COLO668 (cell line): ENCODE measurements at regions not wholly inside any gene's neighbourhood (a gene's known extent, or its start where the extent isn't known, plus 50 kb on each side); places are given as distances from the start of the nearest gene placed in this dataset.

Experiments used
- DNase-seq: peaks from one replicate; lab custom pipeline; 2025; ENCODE audit not compliant: unreplicated experiment; lab: John Stamatoyannopoulos, UW

GRCh38 chr4:59979061-59979460, 1221.1 kb upstream of the ADGRL3 start:
- no peak for DNase-seq

- no peak for DNase-seq
These were observed 1216.3 kb upstream of the ADGRL3 start for GRCh38 chr4:59983852-59984251.

- no peak for DNase-seq
These were observed 1212.8 kb upstream of the ADGRL3 start for GRCh38 chr4:59987289-59987688.

GRCh38 chr4:59994118-59994517, 1206.0 kb upstream of the ADGRL3 start:
- no peak for DNase-seq

GRCh38 chr4:60002603-60003337, 1197.4 kb upstream of the ADGRL3 start:
- no peak for DNase-seq

- DNase-seq = no peak
These were observed 1186.5 kb upstream of the ADGRL3 start for GRCh38 chr4:60013464-60014184.

- DNase-seq = no peak
These were observed 1183.2 kb upstream of the ADGRL3 start for GRCh38 chr4:60016971-60017370.

GRCh38 chr4:60019180-60019579, 1180.9 kb upstream of the ADGRL3 start:
- DNase-seq = no peak

GRCh38 chr4:60019946-60020345, 1180.2 kb upstream of the ADGRL3 start:
- no peak for DNase-seq

- no peak for DNase-seq
These were observed 1179.7 kb upstream of the ADGRL3 start for GRCh38 chr4:60020389-60020788.

- DNase-seq = no peak
These were observed 1166.3 kb upstream of the ADGRL3 start for GRCh38 chr4:60033826-60034225.

- no peak for DNase-seq
These were observed 1165.8 kb upstream of the ADGRL3 start for GRCh38 chr4:60034361-60034760.

GRCh38 chr4:60039908-60040307, 1160.2 kb upstream of the ADGRL3 start:
- DNase-seq = no peak

- no peak for DNase-seq
These were observed 1157.9 kb upstream of the ADGRL3 start for GRCh38 chr4:60042231-60042652.

- DNase-seq = no peak
These were observed 1157.2 kb upstream of the ADGRL3 start for GRCh38 chr4:60042941-60043340.

GRCh38 chr4:60078984-60079383, 1121.1 kb upstream of the ADGRL3 start:
- DNase-seq = no peak

- DNase-seq = no peak
These were observed 1118.3 kb upstream of the ADGRL3 start for GRCh38 chr4:60081839-60082238.

- no peak for DNase-seq
These were observed 1111.2 kb upstream of the ADGRL3 start for GRCh38 chr4:60088807-60089486.

- DNase-seq = no peak
These were observed 1110.4 kb upstream of the ADGRL3 start for GRCh38 chr4:60089546-60090273.

GRCh38 chr4:60096676-60097075, 1103.5 kb upstream of the ADGRL3 start:
- DNase-seq = no peak

GRCh38 chr4:60116592-60116991, 1083.5 kb upstream of the ADGRL3 start:
- DNase-seq = no peak
